HuH-7 (cell line): ENCODE measurements at regions not wholly inside any gene's neighbourhood (a gene's known extent, or its start where the extent isn't known, plus 50 kb on each side); places are given as distances from the start of the nearest gene placed in this dataset.
"Not testable (repeated sequence)": the region's sequence is repeated elsewhere in the genome, so short reads cannot be mapped to it uniquely, and the experiment has no call there.

Experiments
- DNase-seq: peaks from one replicate; pipeline ENCODE4 v3.0.0; 2011; ENCODE audit warnings: low spot score

DNA sequence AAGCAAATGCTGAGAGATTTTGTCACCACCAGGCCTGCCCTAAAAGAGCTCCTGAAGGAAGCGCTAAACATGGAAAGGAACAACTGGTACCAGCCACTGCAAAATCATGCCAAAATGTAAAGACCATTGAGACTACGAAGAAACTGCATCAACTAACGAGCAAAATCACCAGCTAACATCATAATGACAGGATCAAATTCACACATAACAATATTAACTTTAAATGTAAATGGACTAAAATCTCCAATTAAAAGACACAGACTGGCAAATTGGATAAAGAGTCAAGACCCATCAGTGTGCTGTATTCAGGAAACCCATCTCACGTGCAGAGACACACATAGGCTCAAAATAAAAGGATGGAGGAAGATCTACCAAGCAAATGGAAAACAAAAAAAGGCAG, 702.7 kb upstream of the INTU start:
- not testable (repeated sequence) for DNase-seq

DNA sequence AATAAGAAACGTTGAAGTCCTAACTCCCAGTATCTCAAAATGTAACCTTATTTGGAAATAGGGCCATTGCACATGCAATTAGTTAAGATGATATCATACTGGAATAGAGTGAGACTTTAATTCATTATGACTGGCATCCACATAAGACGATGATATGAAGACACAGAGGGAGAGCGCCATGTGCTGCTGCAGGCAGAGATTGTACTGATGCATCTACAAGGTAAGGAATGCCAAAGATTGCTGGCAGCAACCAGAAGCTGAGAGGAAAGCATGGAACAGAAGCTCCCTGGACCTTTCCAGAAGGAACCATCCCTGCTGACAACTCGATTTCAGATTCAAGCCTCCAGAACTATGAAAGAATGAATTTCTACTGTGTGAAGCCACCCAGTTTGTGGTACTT, 697.0 kb upstream of the INTU start:
- DNase-seq = no peak

DNA sequence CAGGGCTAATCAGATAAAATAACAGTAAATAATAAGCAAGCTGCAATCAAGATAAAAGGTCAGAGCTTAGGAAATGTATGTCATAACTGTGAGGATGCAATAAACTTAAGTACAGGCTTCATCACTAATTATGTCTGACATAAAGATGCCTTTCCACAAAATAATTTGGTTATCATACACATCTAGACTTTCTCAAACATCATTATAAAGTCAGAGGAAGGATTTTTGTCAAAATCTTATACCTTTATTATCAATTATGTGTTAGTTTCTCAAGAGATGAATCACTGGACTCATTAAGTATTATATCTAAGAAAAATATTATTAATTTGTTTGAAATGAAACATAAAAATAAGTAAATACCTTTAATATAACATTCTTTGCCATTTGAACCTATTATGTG, 695.4 kb upstream of the INTU start:
- DNase-seq = no peak

DNA sequence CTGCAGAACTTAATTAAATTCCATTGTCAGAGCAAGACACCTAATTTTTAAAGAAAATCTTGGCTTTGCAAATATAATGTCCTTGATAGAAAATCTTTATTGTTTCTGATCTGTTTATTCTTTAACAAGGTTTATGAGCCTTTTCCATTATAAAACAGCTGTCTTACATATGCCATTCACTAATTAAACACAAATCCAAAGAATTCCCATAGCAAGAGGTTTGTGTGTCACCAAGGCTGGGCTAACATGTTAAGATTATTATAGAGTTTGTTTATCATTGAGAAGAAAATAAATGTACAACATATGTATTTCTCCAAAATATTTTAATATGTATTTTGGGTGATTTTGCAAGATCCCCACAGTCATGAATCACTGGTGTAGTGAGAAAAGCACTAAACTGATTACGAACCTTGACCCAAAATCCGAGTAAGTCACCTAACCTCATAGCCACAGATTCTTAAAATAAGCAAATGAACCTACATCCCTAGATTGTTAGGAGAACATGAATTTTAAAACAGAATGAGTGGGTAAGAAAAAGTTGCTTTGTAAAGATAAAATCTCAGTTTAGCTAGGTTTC, 694.8 kb upstream of the INTU start:
- DNase-seq = no peak

DNA sequence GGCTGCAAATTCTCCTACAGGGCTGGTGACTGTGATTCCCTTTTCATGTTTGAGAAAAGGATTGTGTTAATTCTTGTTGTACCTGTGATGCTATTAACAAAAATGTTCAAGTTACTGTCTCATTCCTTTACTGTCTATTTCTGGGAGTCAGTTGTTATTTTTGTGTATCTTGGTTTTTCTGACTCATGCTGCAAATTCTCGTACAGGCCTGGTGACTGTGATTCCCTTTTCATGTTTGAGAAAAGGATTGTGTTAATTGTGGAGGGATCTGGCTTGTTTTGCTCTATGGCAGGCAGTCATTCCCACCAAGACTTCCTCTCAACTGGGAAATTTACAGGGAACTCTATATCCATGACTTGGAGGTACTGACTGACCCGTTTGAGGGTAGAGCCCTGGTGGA, 693.4 kb upstream of the INTU start:
- no peak for DNase-seq

DNA sequence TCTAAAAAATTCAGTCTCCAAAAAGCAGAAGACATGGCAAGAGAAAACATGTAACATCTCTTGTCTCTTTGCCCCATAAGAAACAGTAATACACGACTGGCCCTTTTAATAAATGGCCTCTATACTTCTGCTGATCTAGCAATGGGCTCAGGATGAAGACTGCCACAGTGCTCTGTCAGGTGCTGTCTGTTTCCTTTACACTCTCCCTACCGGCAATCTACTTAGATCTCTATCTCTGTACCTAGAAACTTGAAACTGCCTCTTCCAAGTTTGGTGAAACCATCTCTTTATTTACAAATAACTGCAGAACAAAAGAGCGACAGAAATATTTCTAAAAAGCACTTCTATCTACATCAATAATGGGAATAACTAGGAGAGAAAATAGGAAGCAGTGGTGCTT, 685.2 kb upstream of the INTU start:
- DNase-seq = no peak

DNA sequence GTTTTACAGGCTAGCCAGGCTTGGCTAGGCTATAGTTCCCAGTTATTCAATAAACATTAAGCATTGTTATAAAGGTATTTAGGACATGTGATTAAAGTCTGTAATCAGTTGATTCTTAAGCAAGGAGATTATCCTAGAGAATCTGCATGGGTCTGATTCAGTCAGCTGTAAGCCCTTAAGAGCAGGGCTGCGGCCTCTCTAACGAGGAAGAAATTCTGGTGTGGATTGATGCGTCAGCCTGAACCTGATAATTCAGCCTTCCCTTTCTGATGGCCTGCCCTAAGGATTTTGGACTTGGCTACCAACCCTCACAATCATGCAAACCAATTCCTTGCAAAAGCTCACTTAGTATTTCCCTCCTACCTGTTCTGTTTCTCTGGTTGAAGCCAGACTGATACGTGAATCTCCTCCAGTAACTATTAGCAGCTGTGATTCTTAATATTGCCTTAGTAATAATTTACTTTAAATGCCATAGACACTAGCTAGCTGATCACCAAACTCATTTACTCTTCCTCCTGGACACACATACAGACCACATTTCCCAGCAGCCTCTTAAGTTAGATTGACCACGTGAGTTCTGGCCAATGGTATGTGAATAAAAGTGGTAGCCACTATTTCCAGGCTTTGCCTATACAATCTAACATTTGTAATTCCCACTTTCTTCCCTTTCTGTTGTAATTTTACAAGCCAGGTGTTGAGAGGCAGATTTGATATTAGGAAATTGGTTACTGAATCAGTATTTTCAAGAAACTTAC, 678.0 kb upstream of the INTU start:
- DNase-seq = no peak

DNA sequence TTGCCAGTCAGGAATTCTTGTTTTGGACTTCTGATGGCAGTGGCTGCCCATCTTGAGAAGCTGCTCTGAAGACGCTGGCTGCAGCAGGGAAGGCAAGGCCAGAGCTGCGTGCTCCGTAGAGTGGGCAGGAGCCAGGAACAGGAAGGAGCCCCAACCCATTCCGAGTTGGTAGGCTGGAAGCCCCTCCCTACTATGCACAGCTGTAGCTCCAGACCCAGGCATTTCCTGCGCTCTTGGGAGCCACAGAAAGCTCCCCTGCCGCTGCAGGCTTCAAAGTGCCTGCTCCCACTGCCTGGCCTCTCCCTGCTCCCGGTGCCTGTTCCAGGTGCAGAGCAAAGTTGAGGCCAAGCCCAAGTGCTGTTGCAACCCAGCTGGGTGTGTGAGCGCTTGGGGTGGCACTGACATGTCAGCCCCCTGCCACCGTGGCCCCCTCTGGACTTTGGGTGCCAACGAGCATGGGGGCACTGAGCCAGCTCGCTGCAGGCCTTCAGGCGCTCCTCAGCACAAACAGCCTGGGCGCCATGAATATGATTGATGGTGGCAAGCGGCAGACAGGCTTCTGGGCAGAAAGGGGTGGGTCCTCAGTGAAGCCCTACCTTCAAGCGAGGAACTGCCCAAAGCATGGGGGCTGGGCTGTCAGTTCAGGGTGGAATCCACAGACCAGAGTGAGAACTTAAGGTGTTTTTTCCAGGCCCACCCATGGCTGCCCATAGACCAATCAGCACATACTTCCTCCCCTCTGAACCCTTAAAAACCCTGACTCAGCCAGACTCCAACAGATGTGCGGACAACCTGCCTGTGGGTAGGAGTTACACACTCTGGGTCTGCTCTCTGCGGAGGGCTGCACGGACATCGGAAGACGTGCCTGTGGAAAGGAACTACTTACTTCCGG, 677.2 kb upstream of the INTU start:
- no peak for DNase-seq

DNA sequence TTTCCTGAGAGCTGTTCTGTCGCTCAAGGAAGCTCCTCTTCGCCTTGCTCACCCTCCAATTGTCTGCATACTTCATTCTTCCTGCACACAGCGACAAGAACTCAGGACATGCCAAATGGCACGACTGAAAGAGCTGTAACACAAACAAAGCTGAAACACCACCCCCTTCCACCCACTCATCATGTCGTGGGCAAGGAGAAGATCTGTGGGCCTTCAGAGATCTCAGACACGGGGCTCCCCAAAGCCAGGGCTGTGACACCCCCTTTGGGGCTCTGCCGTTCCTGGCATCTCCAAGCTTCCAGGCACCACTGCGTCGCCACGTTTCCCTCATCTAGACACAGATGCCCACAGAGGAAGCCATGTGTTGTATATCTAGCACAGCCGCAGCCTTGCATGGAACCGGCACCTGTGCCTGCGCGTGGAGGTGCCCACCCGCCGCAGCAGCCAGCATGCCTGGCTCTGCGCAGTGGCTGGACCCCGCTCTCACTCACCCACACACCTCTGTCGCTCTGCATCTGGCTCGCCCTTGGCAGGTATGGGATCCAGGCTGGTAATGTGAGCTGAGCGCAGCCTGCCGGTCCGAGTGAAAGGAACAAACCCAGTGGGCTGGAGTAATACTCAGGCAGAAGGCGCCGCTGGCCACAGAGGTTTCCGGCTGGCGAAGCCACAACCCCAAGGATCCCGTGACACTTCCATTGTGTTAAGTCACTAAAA, 676.4 kb upstream of the INTU start:
- no peak for DNase-seq

DNA sequence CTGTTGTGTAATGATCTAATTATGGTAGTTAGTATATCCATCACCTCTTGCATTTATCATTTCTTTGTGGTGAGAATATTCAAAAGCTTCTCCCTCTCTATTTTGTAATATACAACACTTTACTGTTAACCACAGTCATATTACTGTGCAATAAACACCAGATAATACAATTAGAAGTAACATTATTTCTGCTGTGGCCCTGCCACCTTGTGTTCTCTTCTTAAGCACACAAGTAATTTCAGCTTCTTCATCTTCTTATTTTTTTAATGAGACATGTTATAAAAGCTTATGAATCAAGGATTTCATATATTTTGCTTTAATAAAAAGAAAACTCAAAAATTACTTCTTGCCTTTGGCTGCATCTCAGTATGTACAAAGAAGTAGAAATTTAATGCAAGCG, 675.2 kb upstream of the INTU start:
- DNase-seq = no peak

DNA sequence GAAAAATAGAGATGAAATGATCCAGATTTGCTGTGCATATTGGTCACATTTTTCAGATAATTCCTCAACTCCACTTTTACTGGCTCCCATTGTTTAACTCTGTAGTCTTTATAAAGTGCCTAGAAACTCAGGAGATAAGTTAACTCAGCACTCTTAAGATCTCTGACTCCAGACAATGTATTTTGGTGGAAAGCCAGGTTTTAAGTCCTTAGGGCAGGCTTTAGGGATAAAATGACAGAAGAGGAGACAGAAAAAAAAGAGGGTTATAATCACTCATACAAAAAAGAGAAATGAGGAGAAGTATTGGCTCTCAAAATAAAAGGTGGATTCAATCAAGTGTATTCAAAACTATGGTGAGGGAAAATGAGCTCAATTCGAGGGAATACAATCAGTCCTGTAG, 674.8 kb upstream of the INTU start:
- DNase-seq = no peak

DNA sequence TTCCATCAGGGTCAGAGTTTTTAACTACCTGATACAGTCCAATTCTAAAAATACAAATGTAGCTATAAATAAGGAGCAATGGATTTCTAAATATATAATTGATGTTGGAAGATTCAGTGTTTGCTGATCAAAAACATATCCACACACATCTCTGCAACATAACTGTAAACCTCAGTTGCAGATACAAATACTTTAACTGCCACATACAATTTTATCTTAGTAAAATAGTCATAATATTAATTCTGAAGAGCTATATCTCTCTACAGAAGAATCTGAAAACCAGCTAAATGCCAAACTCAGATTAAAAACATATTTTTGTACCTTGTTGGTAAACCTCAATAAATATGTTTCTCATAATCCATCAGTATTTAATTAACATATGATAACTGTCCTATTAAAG, 674.3 kb upstream of the INTU start:
- no peak for DNase-seq

DNA sequence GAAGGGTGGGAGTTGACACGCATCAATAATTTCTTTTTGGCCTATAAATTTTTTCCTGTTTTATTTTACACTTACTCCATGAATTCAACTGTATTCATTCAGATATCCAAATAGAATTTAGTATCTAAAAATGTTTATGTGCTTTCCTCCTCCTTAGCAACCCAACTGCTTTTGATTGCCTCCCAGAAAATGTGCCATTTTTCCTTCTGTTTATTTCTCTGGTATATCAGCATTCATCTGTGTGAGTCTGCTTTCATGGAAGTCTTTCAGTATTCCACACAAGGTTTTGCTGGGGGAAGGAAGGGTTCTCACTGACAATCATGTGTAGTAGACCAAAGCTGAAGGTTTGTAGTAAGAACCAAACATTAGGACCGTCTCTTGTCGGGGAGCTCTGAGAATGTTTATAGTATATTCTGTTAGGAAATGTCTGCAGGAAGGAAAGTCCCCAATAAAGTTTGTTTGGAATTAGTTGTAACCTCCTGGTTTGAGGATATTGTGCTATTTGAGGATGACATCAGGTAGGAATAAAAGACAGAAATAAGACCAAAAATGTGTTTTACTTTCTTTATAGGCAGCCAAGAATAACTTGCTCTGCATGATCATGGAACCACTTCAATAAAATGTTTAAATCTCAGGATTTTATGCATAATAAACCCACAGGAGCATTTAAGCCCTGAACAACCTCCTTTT, 673.6 kb upstream of the INTU start:
- DNase-seq = no peak

DNA sequence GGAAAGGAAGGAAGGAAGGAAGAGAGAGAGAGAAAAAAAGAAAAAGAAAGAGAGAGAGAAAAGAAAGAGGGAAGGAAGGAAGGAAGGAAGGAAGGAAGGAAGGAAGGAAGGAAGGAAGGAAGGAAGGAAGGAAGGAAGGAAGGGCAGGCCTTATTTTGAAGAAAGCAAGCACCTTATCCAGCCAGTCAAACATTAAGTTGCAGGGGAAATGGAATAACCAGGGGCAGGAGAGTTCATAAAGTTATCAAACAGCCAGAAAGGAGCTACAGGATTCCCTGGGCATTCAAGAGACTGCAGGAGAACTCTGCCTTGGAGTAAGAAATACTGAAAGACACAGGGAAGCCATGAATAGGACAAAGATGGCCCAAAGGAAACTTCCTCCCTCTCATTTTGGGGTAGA, 672.0 kb upstream of the INTU start:
- no peak for DNase-seq

DNA sequence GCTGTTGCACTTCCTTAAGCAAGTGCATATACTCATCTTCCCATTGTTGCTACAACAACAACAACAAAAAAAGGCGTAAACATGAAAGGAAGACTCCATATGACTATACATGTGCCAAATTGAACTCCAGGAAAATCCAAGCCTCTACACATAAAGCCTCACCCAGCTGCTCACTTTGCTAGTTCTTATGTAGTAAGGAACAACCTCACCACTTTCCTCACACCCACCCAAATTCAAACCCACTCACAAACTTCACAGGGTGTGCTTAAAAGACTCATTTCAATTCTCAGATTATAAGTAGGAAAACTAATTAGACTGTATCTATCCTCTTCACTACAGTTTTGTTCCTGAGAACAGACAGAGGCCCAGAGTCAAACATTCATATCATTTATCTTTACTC, 671.1 kb upstream of the INTU start:
- DNase-seq = no peak

DNA sequence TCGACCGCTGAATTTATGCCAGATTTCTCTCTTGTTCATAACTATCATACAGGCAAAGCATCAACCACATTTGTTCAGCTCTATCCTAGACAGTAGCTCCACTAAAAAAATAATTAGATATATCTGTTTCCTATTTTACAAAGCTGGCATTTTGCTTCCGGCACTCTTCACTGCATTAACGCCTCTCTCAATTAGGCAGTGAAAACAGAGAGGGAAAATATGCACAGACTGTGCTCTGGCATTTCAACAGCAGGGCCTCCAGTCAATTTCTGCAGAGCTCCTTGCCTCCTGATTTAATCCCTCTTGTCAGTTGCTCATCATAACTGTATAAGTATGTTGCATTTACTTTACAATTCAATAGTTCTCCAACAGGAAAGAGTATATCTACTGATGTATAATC, 666.9 kb upstream of the INTU start:
- DNase-seq = no peak

DNA sequence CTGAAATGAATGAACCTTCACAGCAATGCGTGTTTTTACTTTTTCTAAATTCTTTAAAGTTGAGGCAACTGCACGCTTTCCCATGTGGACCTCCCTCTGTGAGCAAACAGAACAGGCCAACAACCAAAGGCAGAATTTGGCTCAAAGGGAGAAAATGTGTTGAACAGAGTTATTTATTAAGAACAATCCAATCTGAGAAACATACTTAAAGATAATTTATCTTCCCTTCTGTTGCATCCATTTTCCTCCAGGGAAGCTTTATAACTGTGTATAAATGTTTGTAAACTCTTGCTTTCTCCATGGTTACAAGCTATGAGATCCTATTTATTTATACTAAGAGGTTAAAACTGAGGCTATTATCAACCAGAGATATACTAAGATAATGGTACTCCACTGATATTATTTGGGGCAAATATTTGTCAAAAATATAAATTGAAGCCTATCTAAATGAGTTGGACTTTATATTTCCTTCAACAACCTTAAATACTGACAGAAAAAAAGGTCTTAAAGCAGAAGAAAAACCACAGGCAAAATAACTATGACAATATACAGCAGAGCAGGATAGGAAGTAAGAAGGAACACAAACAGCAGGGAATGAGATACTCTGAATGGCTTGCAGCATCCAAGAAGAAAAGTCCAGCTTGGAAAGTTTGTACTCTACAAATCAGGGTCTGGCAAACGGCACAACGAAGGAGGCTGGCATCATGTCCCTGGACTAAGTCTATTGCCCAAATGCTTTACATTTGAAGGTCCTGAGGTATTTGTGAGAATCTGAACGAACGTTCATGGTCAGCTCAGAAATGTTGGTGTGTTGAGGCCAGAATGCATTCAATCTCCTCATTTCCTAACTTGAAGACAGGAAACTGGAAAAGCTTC, 663.2 kb upstream of the INTU start:
- no peak for DNase-seq

DNA sequence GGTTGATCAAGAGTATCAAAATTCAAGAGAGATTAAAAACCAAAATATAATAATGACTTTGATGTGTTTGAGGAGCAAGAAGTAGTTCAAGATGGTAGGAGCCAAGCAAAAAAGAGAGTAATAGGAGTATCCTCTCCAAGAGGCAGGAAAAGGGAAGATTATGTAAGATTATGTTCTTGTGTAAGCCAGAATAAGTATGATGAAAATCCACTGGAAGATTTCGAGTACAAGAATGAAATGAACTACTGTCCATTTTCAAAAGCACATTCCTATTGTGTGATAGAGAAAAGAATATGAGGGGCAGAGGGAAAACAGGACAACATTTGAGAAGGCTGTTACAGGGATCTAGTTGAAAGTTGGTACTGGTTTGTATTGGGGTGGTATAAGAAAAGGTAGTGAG, 659.6 kb upstream of the INTU start:
- DNase-seq = no peak

DNA sequence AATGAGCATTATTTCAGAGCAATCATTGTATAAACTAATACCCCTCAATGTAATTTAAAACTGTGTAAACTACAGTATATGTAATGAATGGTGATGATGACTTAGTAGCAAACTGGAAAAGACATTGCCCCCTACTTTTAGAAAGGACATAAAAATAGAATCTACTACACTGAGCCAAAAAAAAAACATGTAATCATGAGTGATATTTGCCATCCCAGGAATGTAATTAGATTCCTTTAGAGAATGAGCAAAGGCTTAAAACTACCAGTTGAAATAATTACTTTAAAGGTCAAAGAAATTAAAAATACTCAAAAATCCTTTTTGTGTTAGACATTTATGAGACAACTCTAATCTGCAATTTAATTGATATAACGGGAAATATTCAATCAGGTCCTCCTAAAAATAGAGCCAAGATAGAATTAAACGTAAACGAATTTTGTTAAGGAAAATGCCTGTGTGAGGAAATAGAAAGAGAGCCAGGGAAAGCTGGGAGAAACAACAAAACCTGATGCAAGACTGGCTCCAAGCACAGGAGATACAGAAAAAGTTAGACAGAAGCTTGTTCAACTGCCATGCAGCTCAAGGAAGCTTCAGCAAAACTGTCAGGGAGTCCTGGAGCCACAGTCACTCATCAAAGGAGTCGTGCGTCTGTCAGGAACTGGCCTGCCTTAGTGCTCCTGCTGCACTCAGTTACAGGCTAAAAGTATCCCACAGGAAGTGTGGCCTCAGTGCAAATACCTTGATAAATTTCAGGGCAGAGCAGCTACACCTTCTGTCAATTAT, 655.7 kb upstream of the INTU start:
- no peak for DNase-seq

DNA sequence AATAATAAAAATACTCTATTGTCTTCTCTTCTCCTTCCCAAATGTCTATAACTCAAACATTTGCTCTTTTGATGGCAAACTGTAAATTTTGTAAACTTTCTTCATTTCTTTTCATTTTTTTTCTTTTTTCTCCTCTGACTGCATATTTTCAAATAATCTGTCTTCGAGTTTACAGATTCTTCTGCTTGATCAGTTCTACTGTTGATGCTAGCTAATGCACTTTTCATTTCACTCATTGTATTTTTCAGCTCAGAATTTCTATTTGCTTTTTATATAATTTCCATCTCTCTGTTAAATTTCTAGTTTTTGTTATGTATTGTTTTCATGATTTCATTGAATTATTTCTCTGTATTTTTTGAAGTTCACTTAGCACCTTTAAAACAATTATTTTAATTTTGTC, 646.8 kb upstream of the INTU start:
- no peak for DNase-seq
